ENCODE measurements at regions not wholly inside any gene's neighbourhood (a gene's known extent, or its start where the extent isn't known, plus 50 kb on each side); places are given as distances from the start of the nearest gene placed in this dataset.

DNA sequence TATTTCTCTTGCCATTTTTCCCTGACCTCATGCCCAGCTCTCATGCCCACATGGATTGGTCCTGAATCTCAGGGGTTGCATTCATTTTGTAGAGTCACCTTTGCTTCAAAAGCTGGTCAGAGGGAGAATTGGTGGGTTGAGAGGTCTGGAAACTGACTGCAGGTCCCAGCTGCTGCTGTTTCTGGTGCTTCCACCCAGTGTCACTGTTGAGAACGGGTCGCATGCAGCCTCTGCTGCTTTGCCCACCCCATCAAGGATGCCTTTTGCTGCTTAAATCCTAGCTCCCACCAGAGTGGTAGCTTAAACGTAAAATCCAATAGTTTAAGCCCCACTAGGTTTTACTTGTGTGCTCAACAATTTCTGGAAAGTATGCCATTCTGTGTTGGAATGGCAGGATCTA is 211.4 kb upstream of the TSHZ2 start:
- Histone ChIP-seq H3K36me3 (ENCODE audit: control insufficient read depth, insufficient read depth, low read length) (no peaks in the 10 kb centered on the region), H3K4me3 (ENCODE audit: low read depth, low read length) (no peak overlapping the region), H3K27me3 (ENCODE audit: control insufficient read depth, insufficient read depth, low read length) (no peaks in the 10 kb centered on the region)
- DNase-seq (ENCODE audit: low read depth): no peak
- no peak for TF ChIP-seq CTCF (IDR thresholded peaks at IDR 0.05; ENCODE audit: insufficient read depth, low read length, poor library complexity, severe bottlenecking)

GRCh38 chr20:52757411-52757810 is 214.7 kb upstream of the TSHZ2 start:
- no peak for DNase-seq (ENCODE audit: low read depth)
- Histone ChIP-seq H3K36me3 (ENCODE audit: control insufficient read depth, insufficient read depth, low read length) (no peaks in the 10 kb centered on the region), H3K27me3 (ENCODE audit: control insufficient read depth, insufficient read depth, low read length) (no peaks in the 10 kb centered on the region), H3K4me3 (ENCODE audit: low read depth, low read length) (no peak overlapping the region)
- no peak for TF ChIP-seq CTCF (IDR thresholded peaks at IDR 0.05; ENCODE audit: insufficient read depth, low read length, poor library complexity, severe bottlenecking)

DNA sequence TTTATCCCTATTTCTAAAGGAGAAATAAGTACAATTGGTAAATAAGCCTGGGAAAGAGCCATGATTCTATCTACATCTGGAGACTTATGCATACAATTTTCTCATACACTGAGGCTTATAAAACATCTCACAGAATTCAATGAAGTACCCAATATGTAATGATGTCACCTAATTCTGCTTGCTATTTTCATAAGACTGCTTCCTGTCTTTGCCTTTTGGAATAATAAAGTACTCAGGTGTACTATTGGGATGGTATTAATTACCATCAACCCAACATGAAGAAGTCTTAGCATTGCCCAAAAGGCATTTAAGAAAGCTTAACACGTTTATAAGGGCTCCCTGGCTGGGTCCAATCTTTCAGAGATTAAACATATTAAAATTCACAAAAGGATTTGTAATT is 216.4 kb upstream of the TSHZ2 start:
- Histone ChIP-seq H3K36me3 (ENCODE audit: control insufficient read depth, insufficient read depth, low read length) (no peaks in the 10 kb centered on the region), H3K4me3 (ENCODE audit: low read depth, low read length) (no peak overlapping the region), H3K27me3 (ENCODE audit: control insufficient read depth, insufficient read depth, low read length) (no peaks in the 10 kb centered on the region)
- TF ChIP-seq CTCF (IDR thresholded peaks at IDR 0.05; ENCODE audit: insufficient read depth, low read length, poor library complexity, severe bottlenecking): no peak
- DNase-seq (ENCODE audit: low read depth): no peak

GRCh38 chr20:52754366-52754765 is 217.8 kb upstream of the TSHZ2 start:
- TF ChIP-seq CTCF (IDR thresholded peaks at IDR 0.05; ENCODE audit: insufficient read depth, low read length, poor library complexity, severe bottlenecking): no peak
- H3K4me3 ChIP-seq (ENCODE audit: low read depth, low read length): no peak overlapping the region
- no peak for DNase-seq (ENCODE audit: low read depth)
- H3K36me3 ChIP-seq (ENCODE audit: control insufficient read depth, insufficient read depth, low read length): no peaks in the 10 kb centered on the region
- H3K27me3 ChIP-seq (ENCODE audit: control insufficient read depth, insufficient read depth, low read length): no peaks in the 10 kb centered on the region

- no peaks in the 10 kb centered on the region for H3K36me3 ChIP-seq (ENCODE audit: control insufficient read depth, insufficient read depth, low read length)
- TF ChIP-seq CTCF (IDR thresholded peaks at IDR 0.05; ENCODE audit: insufficient read depth, low read length, poor library complexity, severe bottlenecking): no peak
- H3K27me3 ChIP-seq (ENCODE audit: control insufficient read depth, insufficient read depth, low read length): no peaks in the 10 kb centered on the region
- no peak overlapping the region for H3K4me3 ChIP-seq (ENCODE audit: low read depth, low read length)
- DNase-seq (ENCODE audit: low read depth): no peak
These were observed 220.1 kb upstream of the TSHZ2 start for GRCh38 chr20:52752023-52752422.

DNA sequence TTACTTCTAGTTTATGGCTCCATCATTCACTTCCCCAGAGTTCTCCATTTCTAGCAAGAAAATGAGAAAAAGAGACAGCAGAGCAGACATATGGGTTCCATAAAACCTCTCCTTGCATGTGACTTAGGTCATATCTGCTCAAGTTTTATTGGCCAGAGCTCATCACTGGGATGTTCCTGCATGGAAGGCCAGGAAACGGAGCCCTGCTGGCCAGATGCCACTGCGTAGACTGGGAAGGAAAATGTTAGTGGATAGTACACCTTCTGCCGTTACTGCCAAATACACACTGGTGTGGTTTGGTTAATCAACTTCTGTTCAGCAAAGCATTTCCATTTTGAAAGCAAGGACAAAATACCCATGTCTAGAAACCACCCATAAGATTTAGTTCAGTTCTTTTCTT is 220.6 kb upstream of the TSHZ2 start:
- no peaks in the 10 kb centered on the region for H3K27me3 ChIP-seq (ENCODE audit: control insufficient read depth, insufficient read depth, low read length)
- no peak for TF ChIP-seq CTCF (IDR thresholded peaks at IDR 0.05; ENCODE audit: insufficient read depth, low read length, poor library complexity, severe bottlenecking)
- no peaks in the 10 kb centered on the region for H3K36me3 ChIP-seq (ENCODE audit: control insufficient read depth, insufficient read depth, low read length)
- H3K4me3 ChIP-seq (ENCODE audit: low read depth, low read length): no peak overlapping the region
- DNase-seq (ENCODE audit: low read depth): no peak

Data from kidney epithelial cell (primary cell).